Loucy (cell line): ENCODE measurements at regions not wholly inside any gene's neighbourhood (a gene's known extent, or its start where the extent isn't known, plus 50 kb on each side); places are given as distances from the start of the nearest gene placed in this dataset.

Experiments used
- H2AFZ ChIP-seq: fragments of 200-600 bp; sonication (generic); 2 replicates; pipeline ENCODE4 v1.6.0; 2016; ENCODE audit warnings: antibody characterized with exemption, mild to moderate bottlenecking, low read length, moderate library complexity
- H3F3A ChIP-seq: fragments of 200-600 bp; 2 replicates; pipeline ENCODE4 v1.6.0; 2016; ENCODE audit warnings: antibody characterized with exemption, low read depth, mild to moderate bottlenecking
- H3K27me3 ChIP-seq: fragments of 200-600 bp; sonication (generic); 2 replicates; pipeline ENCODE4 v1.6.1; 2014; ENCODE audit warnings: low read length, mild to moderate bottlenecking; ENCODE audit not compliant: insufficient read depth, poor library complexity, severe bottlenecking
- H3K36me3 ChIP-seq: fragments of 200-600 bp; sonication (generic); 2 replicates; pipeline ENCODE4 v1.6.1; 2016; ENCODE audit warnings: low read length; ENCODE audit not compliant: insufficient read depth
- H3K4me1 ChIP-seq: fragments of 200-600 bp; sonication (generic); 2 replicates; pipeline ENCODE4 v1.5.1; 2014; ENCODE audit warnings: low read length, mild to moderate bottlenecking; ENCODE audit not compliant: insufficient read depth, poor library complexity, severe bottlenecking
- H3K4me2 ChIP-seq: fragments of 200-600 bp; sonication (generic); 2 replicates; pipeline ENCODE4 v1.6.0; 2014; ENCODE audit warnings: antibody characterized with exemption, low read length, low read depth, mild to moderate bottlenecking; ENCODE audit not compliant: poor library complexity, severe bottlenecking
- H3K4me3 ChIP-seq: fragments of 200-600 bp; sonication (generic); 2 replicates; pipeline ENCODE4 v1.5.1; 2014; ENCODE audit warnings: low read length, mild to moderate bottlenecking, mixed read lengths; ENCODE audit not compliant: poor library complexity, severe bottlenecking
- H3K79me2 ChIP-seq: fragments of 200-600 bp; sonication (generic); 2 replicates; pipeline ENCODE4 v1.6.1; 2014; ENCODE audit warnings: low read length; ENCODE audit not compliant: insufficient read depth
- H3K9ac ChIP-seq: fragments of 200-600 bp; sonication (generic); 2 replicates; pipeline ENCODE4 v1.6.0; 2014; ENCODE audit warnings: mild to moderate bottlenecking, low read depth, low read length, moderate library complexity; ENCODE audit not compliant: poor library complexity, severe bottlenecking
- H3K9me2 ChIP-seq: fragments of 200-600 bp; sonication (generic); replicated peaks from 2 replicates; pipeline ENCODE4 v1.6.1; 2016; ENCODE audit warnings: low read depth, low read length, mixed read lengths
- H3K9me3 ChIP-seq: fragments of 200-600 bp; sonication (generic); 2 replicates; pipeline ENCODE4 v1.6.1; 2014; ENCODE audit warnings: mild to moderate bottlenecking, antibody characterized with exemption, low read length, low read depth; ENCODE audit not compliant: insufficient read depth
- H4K20me1 ChIP-seq: fragments of 200-600 bp; sonication (generic); 2 replicates; pipeline ENCODE4 v1.6.0; 2014; ENCODE audit warnings: antibody characterized with exemption, low read length, mild to moderate bottlenecking; ENCODE audit not compliant: insufficient read depth, poor library complexity, severe bottlenecking
- EZH2phosphoT487 ChIP-seq: fragments of 200-600 bp; IDR thresholded peaks from 2 replicates; pipeline ENCODE4 v1.6.1; 2018; ENCODE audit warnings: antibody characterized with exemption, mild to moderate bottlenecking, moderate library complexity, borderline replicate concordance
- TF ChIP-seq, protein P1 (sequence below): fragments of 200-600 bp; sonication (generic); conservative IDR thresholded peaks from 2 replicates; pipeline ENCODE4 v1.5.1; 2014; ENCODE audit warnings: mild to moderate bottlenecking, antibody characterized with exemption, low read length

DNA sequence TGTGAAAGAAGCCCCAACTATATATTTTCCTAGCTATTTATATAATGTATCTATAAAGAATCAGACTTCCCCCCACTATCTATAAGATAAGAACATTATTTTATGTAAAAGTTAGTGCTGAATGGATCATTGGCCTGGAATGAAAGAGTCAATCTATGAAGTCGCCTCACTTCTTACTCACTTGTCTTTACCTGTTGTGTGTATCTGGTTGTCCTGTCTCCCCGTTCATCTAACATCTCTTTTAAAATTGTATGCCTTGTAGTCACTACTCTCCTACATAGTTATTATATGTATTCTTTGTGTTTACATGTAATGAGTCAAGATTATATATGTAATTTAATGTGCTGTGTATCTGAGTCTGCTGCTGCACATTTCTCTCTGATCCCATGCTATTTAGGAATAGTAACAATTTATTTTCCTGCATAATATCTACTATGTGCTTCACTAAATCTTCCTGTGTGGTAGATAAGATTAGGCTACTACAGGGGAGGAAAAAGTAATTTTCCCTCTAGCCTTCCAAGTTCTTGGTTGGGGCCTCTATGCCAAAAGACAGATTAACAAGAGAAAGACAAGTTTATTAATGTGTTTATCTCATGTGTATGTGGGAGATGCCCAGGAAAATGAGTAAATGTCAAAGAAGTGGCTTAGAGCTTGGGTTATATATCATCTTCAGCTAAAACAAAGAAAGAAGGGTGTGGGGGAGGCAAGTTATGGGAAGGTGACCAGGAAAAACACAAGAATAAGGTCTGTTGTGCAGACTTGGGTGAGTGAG is 77.6 kb upstream of the FRMPD4 start:
- Histone ChIP-seq H3K9ac (no peak overlapping the region), H3K4me1 (no peaks in the 10 kb centered on the region), H3F3A (no peaks in the 10 kb centered on the region), H3K36me3 (no peaks in the 10 kb centered on the region), H3K9me2 (no peaks in the 10 kb centered on the region), H4K20me1 (no peaks in the 10 kb centered on the region), H2AFZ (no peak overlapping the region), H3K9me3 (no peaks in the 10 kb centered on the region), H3K27me3 (no peaks in the 10 kb centered on the region), H3K4me3 (no peak overlapping the region), H3K4me2 (no peak overlapping the region), H3K79me2 (no peaks in the 10 kb centered on the region)
- TF ChIP-seq, protein P1, sequence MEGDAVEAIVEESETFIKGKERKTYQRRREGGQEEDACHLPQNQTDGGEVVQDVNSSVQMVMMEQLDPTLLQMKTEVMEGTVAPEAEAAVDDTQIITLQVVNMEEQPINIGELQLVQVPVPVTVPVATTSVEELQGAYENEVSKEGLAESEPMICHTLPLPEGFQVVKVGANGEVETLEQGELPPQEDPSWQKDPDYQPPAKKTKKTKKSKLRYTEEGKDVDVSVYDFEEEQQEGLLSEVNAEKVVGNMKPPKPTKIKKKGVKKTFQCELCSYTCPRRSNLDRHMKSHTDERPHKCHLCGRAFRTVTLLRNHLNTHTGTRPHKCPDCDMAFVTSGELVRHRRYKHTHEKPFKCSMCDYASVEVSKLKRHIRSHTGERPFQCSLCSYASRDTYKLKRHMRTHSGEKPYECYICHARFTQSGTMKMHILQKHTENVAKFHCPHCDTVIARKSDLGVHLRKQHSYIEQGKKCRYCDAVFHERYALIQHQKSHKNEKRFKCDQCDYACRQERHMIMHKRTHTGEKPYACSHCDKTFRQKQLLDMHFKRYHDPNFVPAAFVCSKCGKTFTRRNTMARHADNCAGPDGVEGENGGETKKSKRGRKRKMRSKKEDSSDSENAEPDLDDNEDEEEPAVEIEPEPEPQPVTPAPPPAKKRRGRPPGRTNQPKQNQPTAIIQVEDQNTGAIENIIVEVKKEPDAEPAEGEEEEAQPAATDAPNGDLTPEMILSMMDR: no peak
- no peak for TF ChIP-seq EZH2phosphoT487

DNA sequence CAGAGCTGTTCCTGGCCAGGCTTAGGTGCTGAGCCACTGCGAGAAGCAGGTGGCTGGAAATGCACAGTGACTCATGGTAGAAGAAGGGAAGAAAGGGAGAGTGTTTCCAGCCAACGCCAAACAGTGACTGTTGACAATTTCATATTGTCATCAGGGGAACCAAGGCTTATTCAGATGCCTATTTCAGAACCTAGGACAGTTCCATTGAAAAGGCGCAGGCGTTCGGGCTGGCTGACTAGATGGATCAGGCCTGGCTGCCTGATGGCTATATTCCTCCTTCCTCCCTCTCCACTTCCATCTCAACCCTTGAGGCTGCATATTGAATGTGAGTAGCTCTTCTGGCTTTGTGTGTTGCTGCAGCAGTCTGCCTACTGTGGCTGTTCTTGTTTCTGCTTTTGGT is 73.0 kb upstream of the FRMPD4 start:
- Histone ChIP-seq H3K79me2 (no peaks in the 10 kb centered on the region), H3K36me3 (no peaks in the 10 kb centered on the region), H3K9me3 (no peaks in the 10 kb centered on the region), H3K27me3 (no peaks in the 10 kb centered on the region), H3K4me1 (no peaks in the 10 kb centered on the region), H3K4me3 (no peak overlapping the region), H3K4me2 (no peak overlapping the region), H3K9ac (no peak overlapping the region), H2AFZ (no peak overlapping the region), H4K20me1 (no peaks in the 10 kb centered on the region), H3K9me2 (no peaks in the 10 kb centered on the region), H3F3A (no peaks in the 10 kb centered on the region)
- TF ChIP-seq, protein P1: no peak
- TF ChIP-seq EZH2phosphoT487: no peak

DNA sequence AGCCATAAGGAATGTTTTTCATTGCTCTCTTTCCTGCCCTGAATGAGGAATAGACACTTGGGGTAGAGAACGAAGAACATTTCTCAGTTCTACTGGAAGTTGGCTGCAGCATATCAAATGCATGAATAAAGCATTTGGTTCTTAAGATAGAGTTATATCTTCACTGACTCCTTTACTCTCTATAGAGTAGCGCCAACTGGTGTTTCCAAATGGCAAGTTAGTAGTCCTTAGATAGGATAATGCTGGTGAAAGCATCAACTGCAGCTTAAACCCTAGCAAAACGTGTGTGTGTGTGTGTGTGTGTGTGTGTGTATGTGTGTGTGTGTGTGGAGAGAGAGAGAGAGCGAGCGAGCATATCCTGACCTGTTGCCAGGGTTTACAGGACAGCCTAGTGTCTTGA is 62.2 kb upstream of the FRMPD4 start:
- H4K20me1 ChIP-seq: no peaks in the 10 kb centered on the region
- H3K36me3 ChIP-seq: no peaks in the 10 kb centered on the region
- no peaks in the 10 kb centered on the region for H3K4me1 ChIP-seq
- no peak overlapping the region for H3K9ac ChIP-seq
- no peaks in the 10 kb centered on the region for H3K9me3 ChIP-seq
- H3F3A ChIP-seq: no peaks in the 10 kb centered on the region
- no peaks in the 10 kb centered on the region for H3K79me2 ChIP-seq
- H3K27me3 ChIP-seq: no peaks in the 10 kb centered on the region
- no peak overlapping the region for H2AFZ ChIP-seq
- no peak overlapping the region for H3K4me3 ChIP-seq
- no peak for TF ChIP-seq EZH2phosphoT487
- TF ChIP-seq, protein P1: no peak
- H3K4me2 ChIP-seq: no peak overlapping the region
- no peaks in the 10 kb centered on the region for H3K9me2 ChIP-seq
